Peyer's patch (tissue), 4 donors: ENCODE measurements at regions not wholly inside any gene's neighbourhood (a gene's known extent, or its start where the extent isn't known, plus 50 kb on each side); places are given as distances from the start of the nearest gene placed in this dataset.

Experiments
- POLR2A ChIP-seq, 2 donors: fragments of 450-650 bp; IDR thresholded peaks; one replicate each; pipeline ENCODE4 v1.5.1; 2017; ENCODE audit warnings: antibody characterized with exemption in 2 of 2, mild to moderate bottlenecking in 2 of 2, moderate library complexity in 2 of 2
- TF ChIP-seq, protein P1 (sequence below), 6 experiments: fragments of 450-650 bp in 4 of 6; fragments of 200-600 bp in 2 of 6; sonication (generic) in 1 of 6; IDR thresholded peaks; one replicate each; pipeline ENCODE4 v1.5.1; 2017 to 2019; ENCODE audit warnings: antibody characterized with exemption in 6 of 6, mild to moderate bottlenecking in 3 of 6, moderate library complexity in 1 of 6

GRCh38 chr4:170281027-170281426 is 191.3 kb upstream of the AADAT start:
- TF ChIP-seq, protein P1, sequence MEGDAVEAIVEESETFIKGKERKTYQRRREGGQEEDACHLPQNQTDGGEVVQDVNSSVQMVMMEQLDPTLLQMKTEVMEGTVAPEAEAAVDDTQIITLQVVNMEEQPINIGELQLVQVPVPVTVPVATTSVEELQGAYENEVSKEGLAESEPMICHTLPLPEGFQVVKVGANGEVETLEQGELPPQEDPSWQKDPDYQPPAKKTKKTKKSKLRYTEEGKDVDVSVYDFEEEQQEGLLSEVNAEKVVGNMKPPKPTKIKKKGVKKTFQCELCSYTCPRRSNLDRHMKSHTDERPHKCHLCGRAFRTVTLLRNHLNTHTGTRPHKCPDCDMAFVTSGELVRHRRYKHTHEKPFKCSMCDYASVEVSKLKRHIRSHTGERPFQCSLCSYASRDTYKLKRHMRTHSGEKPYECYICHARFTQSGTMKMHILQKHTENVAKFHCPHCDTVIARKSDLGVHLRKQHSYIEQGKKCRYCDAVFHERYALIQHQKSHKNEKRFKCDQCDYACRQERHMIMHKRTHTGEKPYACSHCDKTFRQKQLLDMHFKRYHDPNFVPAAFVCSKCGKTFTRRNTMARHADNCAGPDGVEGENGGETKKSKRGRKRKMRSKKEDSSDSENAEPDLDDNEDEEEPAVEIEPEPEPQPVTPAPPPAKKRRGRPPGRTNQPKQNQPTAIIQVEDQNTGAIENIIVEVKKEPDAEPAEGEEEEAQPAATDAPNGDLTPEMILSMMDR (IDR thresholded peaks at IDR 0.05), result no peak
- no peak for TF ChIP-seq POLR2A (IDR thresholded peaks at IDR 0.05)
